ENCODE measurements at regions not wholly inside any gene's neighbourhood (a gene's known extent, or its start where the extent isn't known, plus 50 kb on each side); places are given as distances from the start of the nearest gene placed in this dataset.
"Not testable (repeated sequence)": the region's sequence is repeated elsewhere in the genome, so short reads cannot be mapped to it uniquely, and the experiment has no call there.

DNA sequence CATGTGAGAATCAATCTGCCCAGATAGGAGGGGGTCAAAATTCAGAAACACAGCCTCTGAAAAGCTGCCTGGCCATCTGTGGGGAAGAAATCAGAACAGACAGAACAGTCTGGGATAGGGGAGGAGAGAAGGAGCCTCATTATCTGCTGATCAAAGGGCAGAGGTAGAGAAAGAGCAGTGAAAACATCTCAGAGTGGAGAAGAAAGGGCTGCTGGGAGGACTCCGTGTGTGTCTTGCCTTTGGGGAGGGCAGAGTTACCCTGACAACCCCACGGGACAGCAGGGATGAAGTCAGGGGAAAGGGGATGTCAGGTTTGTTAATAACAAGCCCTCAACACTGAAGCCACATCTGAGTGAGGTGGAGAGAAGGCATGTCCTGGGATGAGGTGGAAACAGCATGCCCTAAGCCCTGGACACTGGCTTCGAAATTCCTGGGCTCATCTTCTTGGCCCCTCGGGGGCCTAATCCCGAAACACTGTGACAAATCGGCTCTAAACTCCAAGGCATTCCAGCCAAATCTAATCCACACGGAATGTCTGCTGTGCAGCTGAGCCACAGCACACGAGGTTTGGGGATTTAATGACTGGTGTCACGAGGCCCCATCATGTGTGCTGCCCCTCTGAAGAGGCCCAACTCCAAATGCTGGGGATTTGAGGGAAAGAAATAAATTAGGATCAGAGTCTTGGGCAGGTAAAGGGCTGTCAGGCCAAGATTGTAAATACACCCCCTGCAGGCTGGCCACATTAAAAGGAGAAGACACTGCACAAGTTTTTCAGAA is 82.8 kb upstream of the FGFR2 start:
- no peak for DNase-seq (ENCODE audit: low read depth)
- TF ChIP-seq, protein P1, sequence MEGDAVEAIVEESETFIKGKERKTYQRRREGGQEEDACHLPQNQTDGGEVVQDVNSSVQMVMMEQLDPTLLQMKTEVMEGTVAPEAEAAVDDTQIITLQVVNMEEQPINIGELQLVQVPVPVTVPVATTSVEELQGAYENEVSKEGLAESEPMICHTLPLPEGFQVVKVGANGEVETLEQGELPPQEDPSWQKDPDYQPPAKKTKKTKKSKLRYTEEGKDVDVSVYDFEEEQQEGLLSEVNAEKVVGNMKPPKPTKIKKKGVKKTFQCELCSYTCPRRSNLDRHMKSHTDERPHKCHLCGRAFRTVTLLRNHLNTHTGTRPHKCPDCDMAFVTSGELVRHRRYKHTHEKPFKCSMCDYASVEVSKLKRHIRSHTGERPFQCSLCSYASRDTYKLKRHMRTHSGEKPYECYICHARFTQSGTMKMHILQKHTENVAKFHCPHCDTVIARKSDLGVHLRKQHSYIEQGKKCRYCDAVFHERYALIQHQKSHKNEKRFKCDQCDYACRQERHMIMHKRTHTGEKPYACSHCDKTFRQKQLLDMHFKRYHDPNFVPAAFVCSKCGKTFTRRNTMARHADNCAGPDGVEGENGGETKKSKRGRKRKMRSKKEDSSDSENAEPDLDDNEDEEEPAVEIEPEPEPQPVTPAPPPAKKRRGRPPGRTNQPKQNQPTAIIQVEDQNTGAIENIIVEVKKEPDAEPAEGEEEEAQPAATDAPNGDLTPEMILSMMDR (IDR thresholded peaks at IDR 0.05; ENCODE audit: insufficient read depth, low read depth, low read length, missing control alignments), result no peak
- H3K4me3 ChIP-seq (ENCODE audit: low read depth, low read length), result no peak overlapping the region

DNA sequence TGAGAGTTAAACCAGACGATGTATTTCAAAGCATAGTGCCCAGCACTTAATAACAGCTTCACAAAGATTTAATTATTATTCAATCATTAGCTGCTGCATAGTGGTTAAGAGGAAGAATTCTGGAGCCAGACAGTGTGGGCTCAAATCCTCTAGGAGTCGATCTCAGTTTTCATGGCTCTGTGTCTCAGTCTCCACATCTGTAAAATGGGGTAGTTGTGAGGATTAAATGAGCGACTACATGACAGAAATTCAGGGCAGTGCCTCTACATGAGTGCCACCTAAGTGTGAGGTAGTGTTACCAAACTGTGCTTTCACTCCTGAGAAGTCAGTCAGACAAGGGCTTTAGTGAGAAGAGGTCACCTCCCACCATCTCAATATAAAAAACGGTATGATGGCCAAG is 81.7 kb upstream of the FGFR2 start:
- no peak for DNase-seq (ENCODE audit: low read depth)
- TF ChIP-seq, protein P1 (IDR thresholded peaks at IDR 0.05; ENCODE audit: insufficient read depth, low read depth, low read length, missing control alignments), result no peak
- no peak overlapping the region for H3K4me3 ChIP-seq (ENCODE audit: low read depth, low read length)

DNA sequence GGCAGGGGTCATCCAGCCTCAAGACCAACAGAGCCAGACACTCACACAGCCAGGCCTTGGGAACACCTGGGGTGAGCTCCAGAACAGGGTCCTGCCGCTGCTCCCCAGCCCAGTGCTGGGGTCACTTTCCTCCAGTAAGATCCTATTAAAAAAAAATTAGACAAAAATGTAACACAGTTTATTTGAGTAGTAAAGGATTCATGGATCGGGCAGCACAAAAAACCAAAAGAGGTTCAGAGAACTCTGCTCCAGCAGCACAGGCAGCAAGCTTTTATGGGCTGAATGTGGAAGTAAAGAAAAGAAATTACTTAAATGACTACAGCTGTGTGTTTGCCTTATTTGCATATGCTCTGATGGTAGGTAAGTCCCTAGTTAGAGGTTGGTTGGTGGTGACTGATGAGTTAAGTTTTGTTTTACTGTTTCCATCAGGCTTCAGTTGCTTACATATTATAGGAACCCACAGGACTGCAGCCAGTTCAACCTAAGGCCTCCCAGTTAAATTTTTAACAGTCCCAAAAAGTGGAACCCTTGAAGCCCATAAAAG is 80.5 kb upstream of the FGFR2 start:
- DNase-seq (ENCODE audit: low read depth), result peak; percentile 42
- TF ChIP-seq, protein P1 (IDR thresholded peaks at IDR 0.05; ENCODE audit: insufficient read depth, low read depth, low read length, missing control alignments), result no peak
- no peak overlapping the region for H3K4me3 ChIP-seq (ENCODE audit: low read depth, low read length)

DNA sequence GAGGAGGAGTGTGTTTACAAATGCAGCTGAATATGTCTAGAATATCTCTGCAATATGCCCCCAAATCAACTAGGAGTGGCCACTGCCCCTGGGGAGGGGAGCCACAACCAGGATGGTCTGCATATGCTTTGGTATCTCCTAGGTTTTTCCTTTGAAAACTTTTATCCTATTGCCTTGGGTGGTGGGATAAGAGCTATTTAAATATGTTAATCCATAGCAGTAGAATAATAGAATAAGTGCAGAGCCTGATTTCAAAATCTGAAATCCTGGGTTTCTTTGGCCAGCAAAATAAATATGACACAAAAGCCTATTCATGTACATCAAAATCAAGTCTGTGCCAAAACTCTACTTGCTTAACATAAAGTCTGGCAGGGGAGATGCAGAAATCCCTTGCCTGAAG is 79.6 kb upstream of the FGFR2 start:
- TF ChIP-seq, protein P1 (IDR thresholded peaks at IDR 0.05; ENCODE audit: insufficient read depth, low read depth, low read length, missing control alignments), result no peak
- H3K4me3 ChIP-seq (ENCODE audit: low read depth, low read length), result no peak overlapping the region
- DNase-seq (ENCODE audit: low read depth), result no peak

DNA sequence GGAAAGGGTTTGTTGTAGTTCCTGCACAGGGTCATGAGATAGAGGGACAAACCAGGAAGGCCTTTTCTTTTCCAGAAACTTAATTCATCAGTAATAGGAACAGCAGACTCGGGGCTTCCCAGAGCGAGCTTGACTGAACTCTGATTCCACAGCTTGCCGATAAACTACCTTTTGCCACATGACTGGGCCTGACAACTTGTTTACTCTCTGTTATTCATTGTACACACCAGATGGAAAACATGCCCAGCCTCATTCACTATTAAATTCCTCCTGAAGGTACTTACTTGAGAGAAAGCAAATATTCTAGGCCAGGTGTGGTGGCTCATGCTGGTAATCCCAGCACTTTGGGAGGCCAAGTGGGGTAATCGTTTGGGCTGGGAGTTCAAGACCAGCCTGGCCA is 77.1 kb upstream of the FGFR2 start:
- TF ChIP-seq, protein P1 (IDR thresholded peaks at IDR 0.05; ENCODE audit: insufficient read depth, low read depth, low read length, missing control alignments), result no peak
- DNase-seq (ENCODE audit: low read depth), result no peak
- H3K4me3 ChIP-seq (ENCODE audit: low read depth, low read length), result no peak overlapping the region

DNA sequence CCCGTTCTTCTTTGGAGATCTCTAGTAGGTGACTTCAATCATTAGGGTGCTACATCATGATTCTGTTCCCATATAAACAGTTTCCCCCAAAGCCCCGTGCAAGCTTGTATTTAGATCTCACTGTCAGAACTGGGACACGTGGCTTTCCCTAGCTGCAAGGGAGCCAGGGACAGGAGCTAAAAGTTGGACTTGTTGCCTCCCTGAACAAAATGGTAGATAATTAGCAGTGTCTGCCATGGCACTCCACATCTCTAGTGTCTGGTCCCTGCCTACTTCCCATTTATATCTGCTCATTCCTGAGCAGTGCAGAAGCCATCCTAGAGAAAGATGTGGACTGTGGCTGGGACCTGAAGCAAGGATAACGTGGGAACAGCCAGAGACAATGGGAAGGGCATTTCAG is 76.6 kb upstream of the FGFR2 start:
- H3K4me3 ChIP-seq (ENCODE audit: low read depth, low read length), result no peak overlapping the region
- DNase-seq (ENCODE audit: low read depth), result no peak
- TF ChIP-seq, protein P1 (IDR thresholded peaks at IDR 0.05; ENCODE audit: insufficient read depth, low read depth, low read length, missing control alignments), result no peak

DNA sequence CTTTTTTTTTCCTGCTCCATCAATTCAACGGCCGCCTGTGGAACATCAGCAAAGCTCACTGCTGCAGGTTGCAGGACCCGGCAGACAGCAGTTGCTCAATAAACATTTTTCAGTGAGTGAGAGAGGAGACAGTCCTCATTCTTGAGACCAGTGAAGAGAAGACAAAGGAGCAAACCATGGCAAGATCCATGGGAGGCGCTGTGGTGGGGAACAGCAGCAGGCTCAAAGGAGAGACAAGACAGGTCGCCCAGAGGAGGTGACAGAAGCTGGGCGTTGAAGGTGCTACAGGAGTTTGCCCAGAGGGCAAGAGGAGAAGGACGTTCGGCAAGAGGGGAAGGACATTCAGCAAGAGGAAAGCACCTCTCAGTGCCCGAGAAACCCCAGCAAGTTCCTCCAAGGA is 74.5 kb upstream of the FGFR2 start:
- TF ChIP-seq, protein P1 (IDR thresholded peaks at IDR 0.05; ENCODE audit: insufficient read depth, low read depth, low read length, missing control alignments), result no peak
- no peak overlapping the region for H3K4me3 ChIP-seq (ENCODE audit: low read depth, low read length)
- no peak for DNase-seq (ENCODE audit: low read depth)

DNA sequence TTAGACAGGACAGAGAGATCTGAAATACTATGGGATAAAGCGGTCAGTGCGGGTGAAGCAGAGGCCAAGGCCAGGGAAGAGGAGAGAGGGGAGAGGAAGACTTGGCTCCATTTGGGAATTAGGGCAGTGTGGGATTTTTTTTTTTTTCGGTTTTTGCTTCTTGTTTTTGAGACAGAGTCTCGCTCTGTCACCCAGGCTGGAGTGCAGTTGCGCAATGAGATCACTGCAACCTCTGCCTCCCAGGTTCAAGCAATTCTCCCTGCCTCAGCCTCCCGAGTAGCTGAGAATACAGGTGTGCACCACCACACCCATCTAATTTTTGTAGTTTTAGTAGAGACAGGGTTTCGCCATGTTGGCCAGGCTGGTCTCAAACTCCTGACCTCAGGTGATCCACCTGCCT is 71.6 kb upstream of the FGFR2 start:
- H3K4me3 ChIP-seq (ENCODE audit: low read depth, low read length); DNase-seq (ENCODE audit: low read depth): not testable (repeated sequence)

Data from GM12865 (cell line).